ENCODE measurements at regions not wholly inside any gene's neighbourhood (a gene's known extent, or its start where the extent isn't known, plus 50 kb on each side); places are given as distances from the start of the nearest gene placed in this dataset.

DNA sequence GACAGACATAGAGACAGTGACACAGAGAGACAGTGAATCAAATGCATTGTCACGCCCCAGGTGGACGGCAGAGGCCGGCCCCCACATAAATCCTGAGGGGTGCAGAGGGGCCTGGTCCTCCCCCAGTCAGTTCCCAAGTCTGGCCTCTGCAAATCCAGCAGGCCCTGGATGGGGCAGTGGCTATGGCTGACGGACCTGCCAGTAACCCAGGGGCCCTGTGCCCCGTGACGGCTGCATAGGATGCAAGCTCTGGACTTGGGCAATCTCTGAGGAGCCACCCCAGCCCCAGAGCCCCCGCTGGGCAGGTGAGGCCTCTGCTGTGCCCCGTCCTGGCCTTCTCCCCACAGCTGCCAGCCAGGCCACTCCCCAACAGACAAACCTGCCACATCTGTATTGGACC is 204.5 kb downstream of the BRD1 start:
- TF ChIP-seq PATZ1 (CRISPR knock-in tag; IDR thresholded peaks at IDR 0.05; ENCODE audit: borderline replicate concordance): no peak
- no peak for TF ChIP-seq TSHZ2 (CRISPR knock-in tag; IDR thresholded peaks at IDR 0.05)
- no peak for TF ChIP-seq TCF4 (CRISPR knock-in tag; IDR thresholded peaks at IDR 0.05; ENCODE audit: borderline replicate concordance)
- TF ChIP-seq ARNTL (CRISPR knock-in tag; IDR thresholded peaks at IDR 0.05; ENCODE audit: borderline replicate concordance, low read depth): no peak
- no peak for TF ChIP-seq ZFP3 (CRISPR knock-in tag; IDR thresholded peaks at IDR 0.05)
- TF ChIP-seq RARB (CRISPR knock-in tag; IDR thresholded peaks at IDR 0.05): no peak
- TF ChIP-seq, protein P1, sequence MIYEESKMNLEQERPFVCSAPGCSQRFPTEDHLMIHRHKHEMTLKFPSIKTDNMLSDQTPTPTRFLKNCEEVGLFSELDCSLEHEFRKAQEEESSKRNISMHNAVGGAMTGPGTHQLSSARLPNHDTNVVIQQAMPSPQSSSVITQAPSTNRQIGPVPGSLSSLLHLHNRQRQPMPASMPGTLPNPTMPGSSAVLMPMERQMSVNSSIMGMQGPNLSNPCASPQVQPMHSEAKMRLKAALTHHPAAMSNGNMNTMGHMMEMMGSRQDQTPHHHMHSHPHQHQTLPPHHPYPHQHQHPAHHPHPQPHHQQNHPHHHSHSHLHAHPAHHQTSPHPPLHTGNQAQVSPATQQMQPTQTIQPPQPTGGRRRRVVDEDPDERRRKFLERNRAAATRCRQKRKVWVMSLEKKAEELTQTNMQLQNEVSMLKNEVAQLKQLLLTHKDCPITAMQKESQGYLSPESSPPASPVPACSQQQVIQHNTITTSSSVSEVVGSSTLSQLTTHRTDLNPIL (CRISPR knock-in tag; IDR thresholded peaks at IDR 0.05; ENCODE audit: low read depth): no peak
- TF ChIP-seq ESRRG (CRISPR knock-in tag; IDR thresholded peaks at IDR 0.05): no peak
- TF ChIP-seq, protein P2, sequence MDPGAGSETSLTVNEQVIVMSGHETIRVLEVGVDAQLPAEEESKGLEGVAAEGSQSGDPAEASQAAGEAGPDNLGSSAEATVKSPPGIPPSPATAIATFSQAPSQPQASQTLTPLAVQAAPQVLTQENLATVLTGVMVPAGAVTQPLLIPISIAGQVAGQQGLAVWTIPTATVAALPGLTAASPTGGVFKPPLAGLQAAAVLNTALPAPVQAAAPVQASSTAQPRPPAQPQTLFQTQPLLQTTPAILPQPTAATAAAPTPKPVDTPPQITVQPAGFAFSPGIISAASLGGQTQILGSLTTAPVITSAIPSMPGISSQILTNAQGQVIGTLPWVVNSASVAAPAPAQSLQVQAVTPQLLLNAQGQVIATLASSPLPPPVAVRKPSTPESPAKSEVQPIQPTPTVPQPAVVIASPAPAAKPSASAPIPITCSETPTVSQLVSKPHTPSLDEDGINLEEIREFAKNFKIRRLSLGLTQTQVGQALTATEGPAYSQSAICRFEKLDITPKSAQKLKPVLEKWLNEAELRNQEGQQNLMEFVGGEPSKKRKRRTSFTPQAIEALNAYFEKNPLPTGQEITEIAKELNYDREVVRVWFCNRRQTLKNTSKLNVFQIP (CRISPR knock-in tag; IDR thresholded peaks at IDR 0.05; ENCODE audit: borderline replicate concordance, low read depth): no peak

All from SK-N-SH treated with all-trans-retinoic acid at 6 μM for 48 hours (cell line).